ENCODE measurements at regions not wholly inside any gene's neighbourhood (a gene's known extent, or its start where the extent isn't known, plus 50 kb on each side); places are given as distances from the start of the nearest gene placed in this dataset.

GRCh38 chr1:229022595-229023333 is 248.1 kb upstream of the RAB4A start (continued):
- TF ChIP-seq, protein P1, sequence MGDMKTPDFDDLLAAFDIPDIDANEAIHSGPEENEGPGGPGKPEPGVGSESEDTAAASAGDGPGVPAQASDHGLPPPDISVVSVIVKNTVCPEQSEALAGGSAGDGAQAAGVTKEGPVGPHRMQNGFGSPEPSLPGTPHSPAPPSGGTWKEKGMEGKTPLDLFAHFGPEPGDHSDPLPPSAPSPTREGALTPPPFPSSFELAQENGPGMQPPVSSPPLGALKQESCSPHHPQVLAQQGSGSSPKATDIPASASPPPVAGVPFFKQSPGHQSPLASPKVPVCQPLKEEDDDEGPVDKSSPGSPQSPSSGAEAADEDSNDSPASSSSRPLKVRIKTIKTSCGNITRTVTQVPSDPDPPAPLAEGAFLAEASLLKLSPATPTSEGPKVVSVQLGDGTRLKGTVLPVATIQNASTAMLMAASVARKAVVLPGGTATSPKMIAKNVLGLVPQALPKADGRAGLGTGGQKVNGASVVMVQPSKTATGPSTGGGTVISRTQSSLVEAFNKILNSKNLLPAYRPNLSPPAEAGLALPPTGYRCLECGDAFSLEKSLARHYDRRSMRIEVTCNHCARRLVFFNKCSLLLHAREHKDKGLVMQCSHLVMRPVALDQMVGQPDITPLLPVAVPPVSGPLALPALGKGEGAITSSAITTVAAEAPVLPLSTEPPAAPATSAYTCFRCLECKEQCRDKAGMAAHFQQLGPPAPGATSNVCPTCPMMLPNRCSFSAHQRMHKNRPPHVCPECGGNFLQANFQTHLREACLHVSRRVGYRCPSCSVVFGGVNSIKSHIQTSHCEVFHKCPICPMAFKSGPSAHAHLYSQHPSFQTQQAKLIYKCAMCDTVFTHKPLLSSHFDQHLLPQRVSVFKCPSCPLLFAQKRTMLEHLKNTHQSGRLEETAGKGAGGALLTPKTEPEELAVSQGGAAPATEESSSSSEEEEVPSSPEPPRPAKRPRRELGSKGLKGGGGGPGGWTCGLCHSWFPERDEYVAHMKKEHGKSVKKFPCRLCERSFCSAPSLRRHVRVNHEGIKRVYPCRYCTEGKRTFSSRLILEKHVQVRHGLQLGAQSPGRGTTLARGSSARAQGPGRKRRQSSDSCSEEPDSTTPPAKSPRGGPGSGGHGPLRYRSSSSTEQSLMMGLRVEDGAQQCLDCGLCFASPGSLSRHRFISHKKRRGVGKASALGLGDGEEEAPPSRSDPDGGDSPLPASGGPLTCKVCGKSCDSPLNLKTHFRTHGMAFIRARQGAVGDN (CRISPR knock-in tag; IDR thresholded peaks at IDR 0.05): peak; percentile 90
- TF ChIP-seq ZNF263 (CRISPR knock-in tag; IDR thresholded peaks at IDR 0.05) (peak; percentile 93), ZNF761 (CRISPR knock-in tag; conservative IDR thresholded peaks at IDR 0.05) (0 out of 2 replicates have a peak, but pooled peaks have one; percentile 15), ZFP91 (CRISPR knock-in tag; IDR thresholded peaks at IDR 0.05; ENCODE audit: borderline replicate concordance) (peak; percentile 39; the same call in 1 of the 2 replicates), HNF1A (IDR thresholded peaks at IDR 0.05; ENCODE audit: low read depth) (0 out of 2 replicates have a peak, but pooled peaks have one; percentile 17), HNF1A (CRISPR knock-in tag; IDR thresholded peaks at IDR 0.05; ENCODE audit: borderline replicate concordance) (peak; percentile 65; the same call in 1 of the 2 replicates), ZNF251 (CRISPR knock-in tag; IDR thresholded peaks at IDR 0.05) (no peak), HIC2 (CRISPR knock-in tag; IDR thresholded peaks at IDR 0.05; ENCODE audit: low read depth) (peak; percentile 37; the same call in 1 of the 2 replicates), FOXO1 (CRISPR knock-in tag; IDR thresholded peaks at IDR 0.05) (0 out of 2 replicates have a peak, but pooled peaks have one; percentile 43), ZNF331 (CRISPR knock-in tag; IDR thresholded peaks at IDR 0.05) (peak; percentile 54; the same call in 1 of the 2 replicates), GATAD2A (CRISPR knock-in tag; IDR thresholded peaks at IDR 0.05) (peak; percentile 77), NCOA2 (CRISPR knock-in tag; IDR thresholded peaks at IDR 0.05) (peak; percentile 77)
- TF ChIP-seq, protein P2, sequence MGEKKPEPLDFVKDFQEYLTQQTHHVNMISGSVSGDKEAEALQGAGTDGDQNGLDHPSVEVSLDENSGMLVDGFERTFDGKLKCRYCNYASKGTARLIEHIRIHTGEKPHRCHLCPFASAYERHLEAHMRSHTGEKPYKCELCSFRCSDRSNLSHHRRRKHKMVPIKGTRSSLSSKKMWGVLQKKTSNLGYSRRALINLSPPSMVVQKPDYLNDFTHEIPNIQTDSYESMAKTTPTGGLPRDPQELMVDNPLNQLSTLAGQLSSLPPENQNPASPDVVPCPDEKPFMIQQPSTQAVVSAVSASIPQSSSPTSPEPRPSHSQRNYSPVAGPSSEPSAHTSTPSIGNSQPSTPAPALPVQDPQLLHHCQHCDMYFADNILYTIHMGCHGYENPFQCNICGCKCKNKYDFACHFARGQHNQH (CRISPR knock-in tag; IDR thresholded peaks at IDR 0.05): no peak; the same call in 1 of the 2 replicates

Measured in HepG2 (cell line).